GM21576 (cell line): ENCODE measurements at regions not wholly inside any gene's neighbourhood (a gene's known extent, or its start where the extent isn't known, plus 50 kb on each side); places are given as distances from the start of the nearest gene placed in this dataset.
"Not testable (repeated sequence)": the region's sequence is repeated elsewhere in the genome, so short reads cannot be mapped to it uniquely, and the experiment has no call there.

ENCODE experiments used
- ATAC-seq: cut with Tn5 transposase; IDR thresholded peaks from one replicate; pipeline ENCODE4 v1.9.1; 2021; ENCODE audit warnings: mild to moderate bottlenecking, moderate library complexity; ENCODE audit not compliant: unreplicated experiment

- ATAC-seq = no peak
Measured at GRCh38 chr20:17873410-17874270, 95.0 kb downstream of the SNX5 start.

GRCh38 chr20:17872959-17873358 is 95.6 kb downstream of the SNX5 start:
- ATAC-seq = no peak

GRCh38 chr20:17872434-17872833 is 96.2 kb downstream of the SNX5 start:
- no peak for ATAC-seq

- no peak for ATAC-seq
Measured at GRCh38 chr20:17871886-17872285, 96.7 kb downstream of the SNX5 start.

GRCh38 chr20:17871181-17871580 is 97.4 kb downstream of the SNX5 start:
- no peak for ATAC-seq

- no peak for ATAC-seq
Measured at GRCh38 chr20:17870086-17870740, 98.4 kb downstream of the SNX5 start.

GRCh38 chr20:17869295-17869994 is 99.1 kb downstream of the SNX5 start:
- no peak for ATAC-seq

- ATAC-seq = no peak
Measured at GRCh38 chr20:17868700-17869231, 99.8 kb downstream of the SNX5 start.

- ATAC-seq = no peak
Measured at GRCh38 chr20:17868151-17868550, 100.4 kb downstream of the SNX5 start.

- ATAC-seq = no peak
Measured at GRCh38 chr20:17867131-17867925, 101.3 kb downstream of the SNX5 start.

GRCh38 chr20:17866234-17867001 is 102.2 kb downstream of the SNX5 start:
- no peak for ATAC-seq

GRCh38 chr20:17863577-17864292 is 104.9 kb downstream of the SNX5 start:
- ATAC-seq = no peak

GRCh38 chr20:17863209-17863576 is 105.4 kb downstream of the SNX5 start:
- no peak for ATAC-seq

- no peak for ATAC-seq
Measured at GRCh38 chr20:17862171-17862570, 106.4 kb downstream of the SNX5 start.

- ATAC-seq = not testable (repeated sequence)
Measured at GRCh38 chr20:17861620-17862019, 107.0 kb downstream of the SNX5 start.

- ATAC-seq = no peak
Measured at GRCh38 chr20:17860301-17861197, 108.0 kb downstream of the SNX5 start.

GRCh38 chr20:17859616-17860232 is 108.9 kb downstream of the SNX5 start:
- no peak for ATAC-seq
